Colonic mucosa (tissue), 4 donors: ENCODE measurements at regions not wholly inside any gene's neighbourhood (a gene's known extent, or its start where the extent isn't known, plus 50 kb on each side); places are given as distances from the start of the nearest gene placed in this dataset.
"Not testable (repeated sequence)": the region's sequence is repeated elsewhere in the genome, so short reads cannot be mapped to it uniquely, and the experiment has no call there.

ENCODE experiments used
- DNase-seq: peaks from one replicate; pipeline ENCODE4 v3.0.0-alpha.2; 2020
- H3K27ac ChIP-seq: fragments of 200-600 bp; one replicate; pipeline ENCODE4 v1.8.0; 2021
- H3K27me3 ChIP-seq: fragments of 200-600 bp; one replicate; pipeline ENCODE4 v1.8.0; 2021
- H3K36me3 ChIP-seq: fragments of 200-600 bp; one replicate; pipeline ENCODE4 v1.8.0; 2021
- H3K4me1 ChIP-seq: fragments of 200-600 bp; one replicate; pipeline ENCODE4 v1.8.0; 2021; ENCODE audit warnings: mild to moderate bottlenecking
- H3K4me3 ChIP-seq: fragments of 200-600 bp; one replicate; pipeline ENCODE4 v1.8.0; 2021
- H3K9ac ChIP-seq, 2 donors: one replicate each; pipeline ENCODE4 v1.7.0; 2013; ENCODE audit warnings: control low read depth in 2 of 2, low read depth in 2 of 2, low read length in 2 of 2
- H3K9me3 ChIP-seq: fragments of 200-600 bp; one replicate; pipeline ENCODE4 v1.8.0; 2021
- intact Hi-C: fragments of 100-400 bp; cut with DNase I; formaldehyde crosslinking; loops from one replicate; pipeline ENCODE4 v1.14.1; 2022
- donor health status: healthy.
- donor health status: DM: no; HTN: no; CAD: no.
- donor health status: DM: no; HTN: no; CAD: no.

GRCh38 chr21:8194042-8194441 is 2327.3 kb upstream of the TPTE start:
- H3K36me3 ChIP-seq, H3K9me3 ChIP-seq, H3K27ac ChIP-seq, intact Hi-C loops, DNase-seq, H3K9ac ChIP-seq, H3K4me3 ChIP-seq, H3K4me1 ChIP-seq, H3K27me3 ChIP-seq: not testable (repeated sequence)

GRCh38 chr21:8197377-8198027 is 2323.9 kb upstream of the TPTE start:
- H3K4me1 ChIP-seq, H3K27me3 ChIP-seq, H3K4me3 ChIP-seq, intact Hi-C loops, H3K9ac ChIP-seq, H3K9me3 ChIP-seq, H3K36me3 ChIP-seq, H3K27ac ChIP-seq, DNase-seq: not testable (repeated sequence)

DNA sequence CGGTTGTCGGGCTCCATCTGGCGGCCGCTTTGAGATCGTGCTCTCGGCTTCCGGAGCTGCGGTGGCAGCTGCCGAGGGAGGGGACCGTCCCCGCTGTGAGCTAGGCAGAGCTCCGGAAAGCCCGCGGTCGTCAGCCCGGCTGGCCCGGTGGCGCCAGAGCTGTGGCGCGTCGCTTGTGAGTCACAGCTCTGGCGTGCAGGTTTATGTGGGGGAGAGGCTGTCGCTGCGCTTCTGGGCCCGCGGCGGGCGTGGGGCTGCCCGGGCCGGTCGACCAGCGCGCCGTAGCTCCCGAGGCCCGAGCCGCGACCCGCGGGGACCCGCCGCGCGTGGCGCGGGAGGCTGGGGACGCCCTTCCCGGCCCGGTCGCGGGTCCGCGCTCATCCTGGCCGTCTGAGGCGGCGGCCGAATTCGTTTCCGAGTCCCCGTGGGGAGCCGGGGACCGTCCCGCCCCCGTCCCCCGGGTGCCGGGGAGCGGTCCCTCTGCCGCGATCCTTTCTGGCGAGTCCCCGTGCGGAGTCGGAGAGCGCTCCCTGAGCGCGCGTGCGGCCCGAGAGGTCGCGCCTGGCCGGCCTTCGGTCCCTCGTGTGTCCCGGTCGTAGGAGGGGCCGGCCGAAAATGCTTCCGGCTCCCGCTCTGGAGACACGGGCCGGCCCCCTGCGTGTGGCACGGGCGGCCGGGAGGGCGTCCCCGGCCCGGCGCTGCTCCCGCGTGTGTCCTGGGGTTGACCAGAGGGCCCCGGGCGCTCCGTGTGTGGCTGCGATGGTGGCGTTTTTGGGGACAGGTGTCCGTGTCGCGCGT is 2316.1 kb upstream of the TPTE start:
- H3K4me3 ChIP-seq, H3K36me3 ChIP-seq, H3K4me1 ChIP-seq, H3K9me3 ChIP-seq, H3K27me3 ChIP-seq, H3K27ac ChIP-seq, DNase-seq, intact Hi-C loops, H3K9ac ChIP-seq: not testable (repeated sequence)

- H3K4me1 ChIP-seq, H3K4me3 ChIP-seq, H3K9me3 ChIP-seq, H3K9ac ChIP-seq, H3K27me3 ChIP-seq, intact Hi-C loops, DNase-seq, H3K36me3 ChIP-seq, H3K27ac ChIP-seq: not testable (repeated sequence)
Measured at GRCh38 chr21:8205892-8206188, 2315.5 kb upstream of the TPTE start.

DNA sequence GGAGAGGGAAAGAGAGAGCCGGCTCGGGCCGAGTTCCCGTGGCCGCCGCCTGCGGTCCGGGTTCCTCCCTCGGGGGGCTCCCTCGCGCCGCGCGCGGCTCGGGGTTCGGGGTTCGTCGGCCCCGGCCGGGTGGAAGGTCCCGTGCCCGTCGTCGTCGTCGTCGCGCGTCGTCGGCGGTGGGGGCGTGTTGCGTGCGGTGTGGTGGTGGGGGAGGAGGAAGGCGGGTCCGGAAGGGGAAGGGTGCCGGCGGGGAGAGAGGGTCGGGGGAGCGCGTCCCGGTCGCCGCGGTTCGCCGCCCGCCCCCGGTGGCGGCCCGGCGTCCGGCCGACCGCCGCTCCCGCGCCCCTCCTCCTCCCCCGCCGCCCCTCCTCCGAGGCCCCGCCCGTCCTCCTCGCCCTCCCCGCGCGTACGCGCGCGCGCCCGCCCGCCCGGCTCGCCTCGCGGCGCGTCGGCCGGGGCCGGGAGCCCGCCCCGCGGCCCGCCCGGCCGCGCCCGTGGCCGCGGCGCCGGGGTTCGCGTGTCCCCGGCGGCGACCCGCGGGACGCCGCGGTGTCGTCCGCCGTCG is 2308.3 kb upstream of the TPTE start:
- H3K4me3 ChIP-seq, H3K27ac ChIP-seq, H3K4me1 ChIP-seq, H3K9ac ChIP-seq, H3K36me3 ChIP-seq, H3K9me3 ChIP-seq, intact Hi-C loops, H3K27me3 ChIP-seq: not testable (repeated sequence)
- DNase-seq: peak; percentile 85

GRCh38 chr21:8214539-8214938 is 2306.8 kb upstream of the TPTE start:
- H3K9ac ChIP-seq, DNase-seq, intact Hi-C loops, H3K4me1 ChIP-seq, H3K36me3 ChIP-seq, H3K9me3 ChIP-seq, H3K4me3 ChIP-seq, H3K27ac ChIP-seq, H3K27me3 ChIP-seq: not testable (repeated sequence)

GRCh38 chr21:8229366-8230150 is 2291.8 kb upstream of the TPTE start:
- H3K9ac ChIP-seq, H3K36me3 ChIP-seq, intact Hi-C loops: not testable (repeated sequence)

GRCh38 chr21:8231252-8231651 is 2290.1 kb upstream of the TPTE start:
- H3K9me3 ChIP-seq, intact Hi-C loops, DNase-seq, H3K4me3 ChIP-seq, H3K4me1 ChIP-seq, H3K27ac ChIP-seq, H3K27me3 ChIP-seq, H3K9ac ChIP-seq, H3K36me3 ChIP-seq: not testable (repeated sequence)

More at GRCh38 chr21:8229366-8230150, 2291.8 kb upstream of the TPTE start:
- not testable (repeated sequence) for H3K27me3 ChIP-seq, DNase-seq, H3K9me3 ChIP-seq, H3K4me3 ChIP-seq, H3K27ac ChIP-seq, H3K4me1 ChIP-seq

GRCh38 chr21:8233000-8233399 is 2288.4 kb upstream of the TPTE start:
- DNase-seq, H3K27me3 ChIP-seq, intact Hi-C loops, H3K36me3 ChIP-seq, H3K9me3 ChIP-seq, H3K9ac ChIP-seq, H3K4me1 ChIP-seq, H3K4me3 ChIP-seq, H3K27ac ChIP-seq: not testable (repeated sequence)

DNA sequence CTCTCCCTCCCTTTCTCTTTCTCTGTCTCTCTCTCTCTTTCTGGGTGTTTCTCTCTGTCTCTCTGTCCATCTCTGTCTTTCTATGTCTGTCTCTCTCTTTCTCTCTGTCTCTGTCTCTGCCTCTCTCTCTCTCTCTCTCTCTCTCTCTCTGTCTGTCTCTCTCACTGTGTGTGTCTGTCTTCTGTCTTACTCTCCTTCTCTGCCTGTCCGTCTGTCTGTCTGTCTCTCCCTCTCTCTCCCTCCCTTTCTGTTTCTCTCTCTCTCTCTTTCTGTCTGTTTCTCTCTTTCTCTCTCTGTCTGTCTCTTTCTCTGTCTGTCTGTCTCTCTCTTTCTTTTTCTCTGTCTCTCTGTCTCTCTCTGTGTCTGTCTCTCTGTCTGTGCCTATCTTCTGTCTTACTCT is 2287.3 kb upstream of the TPTE start:
- H3K4me1 ChIP-seq, intact Hi-C loops, DNase-seq, H3K27me3 ChIP-seq, H3K4me3 ChIP-seq, H3K27ac ChIP-seq, H3K36me3 ChIP-seq, H3K9me3 ChIP-seq, H3K9ac ChIP-seq: not testable (repeated sequence)

- intact Hi-C loops, H3K27me3 ChIP-seq, H3K4me1 ChIP-seq, H3K9ac ChIP-seq, H3K4me3 ChIP-seq, H3K9me3 ChIP-seq, H3K27ac ChIP-seq, H3K36me3 ChIP-seq, DNase-seq: not testable (repeated sequence)
Measured at GRCh38 chr21:8244723-8245641, 2276.4 kb upstream of the TPTE start.

- H3K4me1 ChIP-seq, H3K4me3 ChIP-seq, H3K27me3 ChIP-seq, H3K27ac ChIP-seq, intact Hi-C loops, H3K9ac ChIP-seq, H3K9me3 ChIP-seq, H3K36me3 ChIP-seq, DNase-seq: not testable (repeated sequence)
Measured at GRCh38 chr21:8245642-8246402, 2275.6 kb upstream of the TPTE start.
